HK-2 (cell line): ENCODE measurements at regions not wholly inside any gene's neighbourhood (a gene's known extent, or its start where the extent isn't known, plus 50 kb on each side); places are given as distances from the start of the nearest gene placed in this dataset.
A peak's percentile ranks its signal among the peaks of the same experiment; 100 is the strongest.

Experiments
- DNase-seq: peaks from one replicate; pipeline ENCODE4 v3.0.0-alpha.2; 2018; ENCODE audit not compliant: unreplicated experiment

DNA sequence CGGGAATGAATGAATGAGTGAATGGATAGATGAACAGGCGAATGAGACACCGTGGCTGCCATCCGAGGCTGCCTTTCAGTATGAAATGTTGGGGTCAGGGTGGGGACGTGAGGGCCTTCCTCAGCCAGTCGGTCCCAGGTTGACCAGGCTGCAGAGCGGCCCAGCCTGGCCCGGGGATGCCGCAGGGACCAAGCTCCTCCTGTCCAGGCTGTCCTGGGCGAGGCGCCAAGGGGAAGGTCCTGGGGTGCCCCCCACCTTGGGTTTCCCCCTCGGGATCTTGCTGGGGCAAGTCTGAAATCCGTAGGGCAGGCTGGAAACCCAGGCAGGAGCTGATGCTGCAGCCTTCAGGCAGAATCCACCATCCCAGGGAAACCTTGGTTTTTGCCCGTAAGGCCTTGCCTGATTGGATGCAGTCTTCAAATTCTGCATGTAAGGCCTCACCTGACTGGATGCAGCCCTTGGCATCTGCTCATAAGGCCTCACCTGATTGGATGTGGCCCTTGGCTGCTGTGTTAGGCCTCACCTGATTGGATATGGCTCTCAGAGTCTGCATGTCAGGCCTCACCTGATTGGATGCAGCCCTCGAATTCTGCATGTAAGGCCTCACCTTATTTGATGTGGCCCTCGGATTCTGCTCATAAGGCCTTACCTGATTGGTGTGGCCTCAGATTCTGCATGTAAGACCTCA lies 61.7 kb upstream of the ZNF469 start:
- no peak for DNase-seq

- no peak for DNase-seq
These were observed 60.9 kb upstream of the ZNF469 start for GRCh38 chr16:88321635-88322499.

DNA sequence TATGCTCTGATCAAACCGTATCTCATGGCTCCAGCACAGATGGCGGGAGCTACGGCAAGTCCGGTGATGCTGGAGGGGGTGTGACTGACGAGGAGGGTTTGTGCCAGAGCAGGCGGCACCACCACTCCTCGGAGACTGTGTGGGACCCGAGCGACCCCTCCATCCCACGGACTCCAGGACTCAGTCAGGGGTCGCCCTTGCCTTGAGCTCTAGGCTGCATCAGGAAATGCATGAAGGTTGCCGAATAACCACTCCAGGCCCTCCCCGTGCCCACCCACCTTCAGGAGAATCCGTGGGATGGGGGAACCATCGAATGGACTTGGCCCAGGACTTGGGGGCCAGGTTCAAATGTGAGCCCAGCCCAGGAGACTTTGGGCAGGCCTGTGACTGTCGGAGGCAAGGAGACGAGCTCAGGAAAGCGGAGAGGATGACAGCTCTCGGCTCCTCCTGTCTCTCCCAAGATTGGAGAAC lies 60.2 kb upstream of the ZNF469 start:
- no peak for DNase-seq

- DNase-seq: no peak
These were observed 59.7 kb upstream of the ZNF469 start for GRCh38 chr16:88323041-88323440.

DNA sequence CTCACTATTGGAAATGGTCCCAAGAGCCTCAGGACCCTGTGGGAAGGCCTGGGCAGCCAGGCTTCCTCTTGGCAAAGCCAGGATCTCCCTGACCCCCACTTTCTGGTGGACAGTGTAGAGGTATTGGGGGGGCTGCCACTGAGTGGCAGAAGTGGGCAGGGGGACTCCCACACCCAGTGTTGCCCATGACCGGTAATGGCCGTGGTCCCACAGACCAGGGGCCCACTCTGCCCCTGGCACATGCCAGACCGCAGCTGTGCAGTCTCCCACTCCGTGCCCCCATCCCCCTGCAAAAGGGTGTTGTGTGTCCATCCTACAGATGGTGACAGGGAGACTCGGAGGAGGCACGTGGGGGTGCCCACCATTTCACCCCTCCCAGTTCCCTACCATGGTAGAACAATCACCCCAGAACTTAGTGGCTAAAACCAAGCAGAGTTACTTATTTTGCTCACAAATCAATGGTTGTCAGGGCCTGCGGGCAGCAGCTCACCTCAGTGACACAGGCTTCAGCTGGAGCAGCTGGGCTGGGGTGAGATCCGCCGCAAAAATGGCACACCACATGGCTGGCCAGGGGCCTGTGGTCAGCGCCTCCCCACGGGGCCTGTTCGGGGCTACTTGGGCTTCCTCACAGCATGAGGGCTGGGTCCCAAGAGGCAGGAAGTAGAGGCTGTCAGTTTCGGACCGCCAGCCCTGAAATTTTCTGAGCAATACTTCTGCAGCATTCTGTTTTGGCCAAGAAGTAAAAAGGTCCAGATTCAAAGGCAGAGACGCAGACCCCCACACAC lies 59.0 kb upstream of the ZNF469 start:
- no peak for DNase-seq

- no peak for DNase-seq
These were observed 57.5 kb upstream of the ZNF469 start for GRCh38 chr16:88325087-88325750.

DNA sequence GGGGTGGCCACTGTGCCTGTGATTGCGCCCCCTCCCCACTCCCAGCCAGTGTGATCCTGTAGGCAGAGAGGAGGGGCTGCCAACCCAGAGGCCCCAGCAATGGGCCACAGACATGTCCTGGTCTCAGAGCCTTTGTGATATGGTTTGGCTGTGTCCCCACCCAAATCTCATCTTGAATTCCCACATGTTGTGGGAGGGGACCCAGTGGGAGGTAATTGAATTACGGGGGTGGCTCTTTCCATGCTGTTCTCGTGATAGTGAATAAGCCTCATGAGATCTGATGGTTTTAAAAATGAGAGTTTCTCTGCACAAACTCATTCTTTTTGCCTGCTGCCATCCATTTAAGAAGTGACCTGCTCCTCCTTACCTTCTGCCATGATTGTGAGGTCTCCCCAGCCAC lies 56.8 kb upstream of the ZNF469 start:
- no peak for DNase-seq

DNA sequence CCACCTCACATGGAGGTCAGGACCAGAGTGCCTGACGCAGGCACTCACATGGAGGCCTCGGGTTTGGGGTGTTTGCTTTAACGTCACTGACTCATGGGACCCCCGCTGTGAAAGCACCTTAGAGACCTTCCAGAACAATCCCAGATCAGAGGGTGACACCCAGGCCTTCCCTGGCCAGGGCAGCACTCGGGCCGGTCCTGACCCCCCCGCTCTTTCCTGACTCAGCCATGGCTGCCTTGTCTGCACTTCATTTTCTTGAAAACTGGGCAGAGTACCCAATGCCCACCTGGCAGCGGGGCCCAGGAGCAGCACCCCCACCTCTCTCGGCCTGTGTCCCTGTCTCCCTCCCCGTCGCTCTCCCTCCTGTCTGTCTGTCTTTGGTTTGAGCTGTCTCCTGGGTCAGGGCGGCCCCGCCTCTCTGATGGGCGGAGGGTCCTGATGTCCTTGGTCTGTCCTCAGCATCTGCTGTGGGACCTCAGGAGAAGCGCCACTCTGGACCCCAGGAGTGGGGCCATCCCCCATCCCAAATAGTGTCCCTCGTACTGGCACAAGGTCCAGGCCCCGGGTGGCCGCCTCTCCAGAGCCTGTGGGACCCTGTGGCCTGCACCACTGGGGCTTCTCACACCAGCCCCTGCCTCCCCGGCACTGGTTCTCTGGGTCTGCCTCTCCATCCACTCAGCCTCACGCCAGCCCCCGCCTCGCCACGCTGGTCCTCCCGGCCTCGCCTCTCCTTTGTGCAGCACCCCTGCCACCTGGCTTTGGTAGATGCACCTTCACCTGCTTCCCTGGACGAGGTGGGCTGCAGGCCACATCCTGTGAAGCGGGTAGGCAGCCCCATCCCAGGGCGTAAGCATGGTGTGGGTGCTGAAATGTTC lies 55.9 kb upstream of the ZNF469 start:
- DNase-seq: no peak

DNA sequence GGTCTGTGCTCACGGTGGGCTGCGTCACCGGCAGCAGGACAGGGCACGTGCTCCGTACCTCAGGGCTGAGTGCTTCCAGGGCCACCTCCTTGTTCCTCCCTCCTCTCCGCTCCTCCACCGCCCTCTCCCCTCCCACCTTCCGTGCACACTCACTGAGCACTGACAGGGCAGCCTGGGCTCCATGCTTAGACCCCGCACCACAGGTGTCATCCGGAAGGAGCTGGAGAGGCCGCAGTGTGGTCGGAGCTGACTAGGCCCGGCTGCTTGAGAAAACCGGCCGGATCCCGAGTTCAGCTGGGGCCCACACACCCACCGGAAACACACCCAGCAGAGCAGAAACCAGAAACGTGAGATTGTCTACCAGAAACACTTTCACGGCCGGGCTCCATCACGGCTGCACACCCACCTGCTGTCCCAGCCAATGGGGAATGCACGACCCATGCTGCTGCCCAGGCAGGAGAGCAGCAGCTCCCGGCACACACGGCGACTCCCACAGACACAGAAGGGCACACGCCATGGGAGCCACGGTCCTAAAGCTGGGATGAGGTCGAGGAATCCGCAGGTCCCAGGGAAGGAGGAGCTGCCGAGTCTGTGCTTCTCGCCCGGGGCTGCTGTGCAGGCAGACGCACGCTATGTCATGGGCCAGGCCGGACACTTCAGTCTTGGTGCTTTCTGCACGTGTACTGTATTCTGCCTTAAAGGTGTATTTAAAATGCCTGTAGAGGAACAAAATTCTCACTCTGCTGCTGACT lies 55.0 kb upstream of the ZNF469 start:
- DNase-seq: no peak

- no peak for DNase-seq
These were observed 54.3 kb upstream of the ZNF469 start for GRCh38 chr16:88328313-88328980.

- no peak for DNase-seq
These were observed 52.7 kb upstream of the ZNF469 start for GRCh38 chr16:88329726-88330700.

- DNase-seq: no peak
These were observed 51.5 kb upstream of the ZNF469 start for GRCh38 chr16:88330971-88331890.

GRCh38 chr16:88331989-88332920 lies 50.5 kb upstream of the ZNF469 start:
- DNase-seq: peak; percentile 96

- peak; percentile 73 for DNase-seq
These were observed 49.6 kb upstream of the ZNF469 start for GRCh38 chr16:88332921-88333825.
